Lung (tissue), 11 donors: ENCODE measurements at regions not wholly inside any gene's neighbourhood (a gene's known extent, or its start where the extent isn't known, plus 50 kb on each side); places are given as distances from the start of the nearest gene placed in this dataset.
"Not testable (repeated sequence)": the region's sequence is repeated elsewhere in the genome, so short reads cannot be mapped to it uniquely, and the experiment has no call there.

ENCODE experiments used
- ATAC-seq: fragments of 200-7000 bp; cut with Tn5 transposase; one replicate; pipeline ENCODE4 v1.9.1; 2020; ENCODE audit warnings: moderate number of reproducible peaks; ENCODE audit not compliant: insufficient read depth, low FRiP score
- DNase-seq, 3 donors: peaks; one replicate each; pipeline ENCODE4 v3.0.0-alpha.2; 2013 to 2017
- H3K27ac ChIP-seq, 2 donors: one replicate each; pipeline ENCODE4 v1.5.1; 2013; ENCODE audit warnings: mild to moderate bottlenecking in 2 of 2, moderate library complexity in 2 of 2, control low read depth in 1 of 2, inconsistent platforms in 1 of 2, low read depth in 1 of 2, low read length in 1 of 2
- H3K27me3 ChIP-seq, 3 donors: one replicate each; pipeline ENCODE4 v1.5.1; 2013; ENCODE audit warnings: low read length in 2 of 3; ENCODE audit not compliant: control insufficient read depth in 3 of 3, insufficient read depth in 3 of 3
- H3K36me3 ChIP-seq, 4 donors: one replicate each; pipeline ENCODE4 v1.5.1; 2013; ENCODE audit warnings: low read length in 4 of 4, mild to moderate bottlenecking in 1 of 4, moderate library complexity in 1 of 4; ENCODE audit not compliant: control insufficient read depth in 4 of 4, insufficient read depth in 4 of 4
- H3K4me1 ChIP-seq, 5 donors: one replicate each; pipeline ENCODE4 v1.5.1; 2013; ENCODE audit warnings: low read length in 5 of 5, mild to moderate bottlenecking in 2 of 5, moderate library complexity in 1 of 5; ENCODE audit not compliant: control insufficient read depth in 5 of 5, insufficient read depth in 5 of 5
- H3K4me3 ChIP-seq: one replicate; pipeline ENCODE4 v1.5.1; 2013; ENCODE audit warnings: mild to moderate bottlenecking, control low read depth, moderate library complexity
- H3K9ac ChIP-seq, 2 donors: one replicate each; pipeline ENCODE4 v1.5.1; 2013; ENCODE audit warnings: low read length in 2 of 2, control low read depth in 1 of 2; ENCODE audit not compliant: insufficient read depth in 1 of 2
- H3K9me3 ChIP-seq, 4 donors: one replicate each; pipeline ENCODE4 v1.5.1; 2013; ENCODE audit warnings: low read length in 3 of 4, mild to moderate bottlenecking in 1 of 4, moderate library complexity in 1 of 4; ENCODE audit not compliant: control insufficient read depth in 4 of 4, insufficient read depth in 3 of 4
- WGBS, 2 donors: extraction: QIAGEN DNeasy Blood & Tissue Kit; methylation state at CpG; one replicate each; pipeline ENCODE4 v1.1.7; 2013; 5-methylcytosine and 5-hydroxymethylcytosine counted together
- TF ChIP-seq, protein P1 (sequence below): IDR thresholded peaks from 2 replicates; pipeline ENCODE4 v1.5.1; 2012; ENCODE audit warnings: mild to moderate bottlenecking; ENCODE audit errors: control extremely low read depth, extremely low read depth
- donor health status: control.
- donor health status: control.
- donor health status: Bipolar disorder and iron deficiency.
- donor health status: healthy.
- donor health status: DM: yes; HTN: yes; CAD: no.

DNA sequence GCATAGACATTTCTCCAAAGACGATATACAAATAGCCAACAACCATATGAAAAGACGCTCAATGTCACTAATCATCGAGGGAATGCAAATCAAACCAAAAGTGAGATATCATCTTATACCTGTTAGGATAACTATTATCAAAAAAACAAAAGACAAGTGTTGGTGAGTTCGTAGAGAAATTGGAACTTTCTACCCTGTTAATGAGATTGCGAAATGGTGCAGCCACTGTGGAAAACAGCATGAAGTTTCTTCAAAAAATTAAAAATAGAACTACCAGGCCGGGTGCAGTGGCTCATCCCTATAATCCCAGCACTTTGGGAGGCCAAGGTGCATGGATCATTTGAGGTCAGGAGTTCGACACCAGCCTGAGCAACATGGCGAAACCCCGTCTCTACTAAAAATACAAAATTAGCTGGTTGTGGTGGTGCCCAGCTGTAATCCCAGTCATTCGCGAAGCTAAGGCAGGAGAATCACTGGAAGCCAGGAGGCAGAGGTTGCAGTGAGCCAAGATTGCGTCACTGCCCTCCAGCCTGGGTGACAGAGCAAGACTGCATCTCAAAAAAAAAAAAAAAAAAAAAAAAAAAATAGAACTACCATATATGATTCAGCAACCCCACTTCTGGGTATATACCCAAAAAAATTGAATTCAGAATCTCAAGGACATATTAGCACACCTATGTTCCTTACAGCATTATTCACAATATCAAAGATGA lies 170.0 kb upstream of the ZNF184 start:
- Histone ChIP-seq H3K36me3 (no peaks in the 10 kb centered on the region), H3K4me3 (no peak overlapping the region), H3K27ac (no peak overlapping the region), H3K4me1 (no peaks in the 10 kb centered on the region), H3K9ac (no peak overlapping the region), H3K27me3 (no peaks in the 10 kb centered on the region), H3K9me3 (peaks cover 0 to 5% (median 0%) of the 10 kb centered on the region in 4 donors)
- DNase-seq (no peak), ATAC-seq (no peak)
- TF ChIP-seq, protein P1, sequence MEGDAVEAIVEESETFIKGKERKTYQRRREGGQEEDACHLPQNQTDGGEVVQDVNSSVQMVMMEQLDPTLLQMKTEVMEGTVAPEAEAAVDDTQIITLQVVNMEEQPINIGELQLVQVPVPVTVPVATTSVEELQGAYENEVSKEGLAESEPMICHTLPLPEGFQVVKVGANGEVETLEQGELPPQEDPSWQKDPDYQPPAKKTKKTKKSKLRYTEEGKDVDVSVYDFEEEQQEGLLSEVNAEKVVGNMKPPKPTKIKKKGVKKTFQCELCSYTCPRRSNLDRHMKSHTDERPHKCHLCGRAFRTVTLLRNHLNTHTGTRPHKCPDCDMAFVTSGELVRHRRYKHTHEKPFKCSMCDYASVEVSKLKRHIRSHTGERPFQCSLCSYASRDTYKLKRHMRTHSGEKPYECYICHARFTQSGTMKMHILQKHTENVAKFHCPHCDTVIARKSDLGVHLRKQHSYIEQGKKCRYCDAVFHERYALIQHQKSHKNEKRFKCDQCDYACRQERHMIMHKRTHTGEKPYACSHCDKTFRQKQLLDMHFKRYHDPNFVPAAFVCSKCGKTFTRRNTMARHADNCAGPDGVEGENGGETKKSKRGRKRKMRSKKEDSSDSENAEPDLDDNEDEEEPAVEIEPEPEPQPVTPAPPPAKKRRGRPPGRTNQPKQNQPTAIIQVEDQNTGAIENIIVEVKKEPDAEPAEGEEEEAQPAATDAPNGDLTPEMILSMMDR = no peak
- whole genome bisulfite sequencing, 2 donors = 85 to 89% methylated on average over 12 of the region's 12 CpGs

DNA sequence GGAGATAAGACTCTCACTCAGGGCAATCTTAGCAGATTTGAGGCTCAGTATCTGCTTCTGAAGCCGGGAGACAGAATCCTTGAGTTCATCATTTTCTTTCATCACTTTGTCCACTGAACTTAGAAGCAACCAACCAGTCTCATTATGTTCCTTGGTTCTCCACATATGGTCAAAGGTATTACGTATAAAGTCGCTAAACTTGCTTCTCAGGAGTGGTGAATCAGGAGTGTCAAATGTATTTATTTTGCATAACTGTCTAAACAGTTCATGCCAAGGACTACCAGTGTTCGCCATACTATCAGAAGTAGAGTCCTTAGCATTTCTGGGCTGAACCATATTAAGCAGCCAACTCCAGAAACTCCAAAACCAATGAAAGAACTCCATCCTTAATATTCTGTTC lies 163.0 kb upstream of the ZNF184 start:
- not testable (repeated sequence) for H3K4me1 ChIP-seq, DNase-seq, H3K9ac ChIP-seq, H3K27ac ChIP-seq, H3K36me3 ChIP-seq, H3K4me3 ChIP-seq, ATAC-seq, H3K9me3 ChIP-seq
- H3K27me3 ChIP-seq = peaks cover under 1 to 20% (median 15%) of the 10 kb centered on the region in 3 donors
- WGBS, 2 donors = 79 to 82% methylated on average over 4 of the region's 4 CpGs

DNA sequence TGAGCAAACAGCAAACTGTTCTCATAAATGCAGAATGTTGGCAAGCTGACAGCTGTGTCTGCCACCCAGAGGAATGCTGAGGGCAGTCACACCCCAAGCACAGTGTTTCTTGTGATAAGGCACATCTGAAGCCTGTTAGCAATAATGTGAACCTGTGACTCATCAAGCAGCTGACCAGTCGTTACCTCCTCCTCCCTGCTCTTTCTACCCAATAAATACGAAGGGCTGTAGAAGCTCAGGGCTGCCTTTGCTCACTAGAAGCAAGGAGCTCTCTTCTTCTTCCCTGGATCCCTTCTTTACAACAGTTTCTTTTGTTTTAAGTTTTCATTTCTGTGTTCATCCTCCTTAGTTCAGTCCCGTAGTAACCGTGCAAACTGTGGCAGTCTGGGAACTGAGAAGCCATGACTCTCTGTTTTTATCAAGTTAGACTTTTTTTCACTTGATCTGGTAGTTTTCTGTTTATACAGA lies 160.3 kb upstream of the ZNF184 start:
- WGBS, 2 donors = 79 to 80% methylated on average over 4 of the region's 4 CpGs
- H3K9me3 ChIP-seq, H3K4me1 ChIP-seq, H3K36me3 ChIP-seq, DNase-seq, H3K27ac ChIP-seq, H3K9ac ChIP-seq, H3K4me3 ChIP-seq, ATAC-seq: not testable (repeated sequence)
- peaks cover 6 to 31% (median 15%) of the 10 kb centered on the region in 3 donors for H3K27me3 ChIP-seq

DNA sequence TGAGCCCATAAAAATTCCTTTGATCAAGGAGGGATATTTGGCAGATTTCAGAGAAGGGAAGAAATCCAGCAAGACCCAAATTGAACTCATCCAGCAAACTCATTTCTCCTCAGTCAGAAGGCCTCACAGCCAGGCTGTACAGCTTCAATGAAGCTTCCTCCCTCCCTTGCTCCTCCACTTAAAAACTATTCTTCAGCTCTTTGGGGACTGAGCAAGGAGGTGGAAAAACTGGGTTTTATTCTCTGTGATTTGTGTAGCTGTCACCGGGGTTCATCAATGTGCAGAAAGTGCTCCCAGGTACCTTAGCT lies 158.7 kb upstream of the ZNF184 start:
- Histone ChIP-seq H3K4me3 (no peak overlapping the region), H3K9me3 (peaks cover 0 to 5% (median 1%) of the 10 kb centered on the region in 4 donors), H3K9ac (no peak overlapping the region), H3K27ac (no peak overlapping the region), H3K36me3 (no peaks in the 10 kb centered on the region), H3K27me3 (peaks cover 6 to 31% (median 18%) of the 10 kb centered on the region in 3 donors), H3K4me1 (peaks cover 0 to 7% (median 0%) of the 10 kb centered on the region in 5 donors)
- no peak for DNase-seq
- TF ChIP-seq, protein P1 = no peak
- no peak for ATAC-seq
- 94 to 100% methylated on average over 1 of the region's 1 CpG for WGBS, 2 donors
